HEK293 (cell line): ENCODE measurements at regions not wholly inside any gene's neighbourhood (a gene's known extent, or its start where the extent isn't known, plus 50 kb on each side); places are given as distances from the start of the nearest gene placed in this dataset.

Source experiments
- CTCF ChIA-PET: fragments of 350-600 bp; formaldehyde crosslinking; extraction: SDS; loops from one replicate; lab custom pipeline; 2021; ENCODE audit warnings: antibody characterized with exemption; lab: Yijun Ruan, JAX
- POLR2A ChIA-PET: fragments of 300-600 bp; formaldehyde crosslinking; extraction: SDS; loops from one replicate; lab custom pipeline; 2020; ENCODE audit warnings: antibody characterized with exemption, inconsistent platforms; lab: Yijun Ruan, JAX
- H3K27ac ChIP-seq: fragments of 200-500 bp; sonication (Bioruptor generic); 2 replicates; pipeline ENCODE4 v1.5.1; 2014; ENCODE audit warnings: low read depth, low read length, control low read depth, inconsistent platforms; ENCODE audit errors: extremely low read depth
- H3K36me3 ChIP-seq, 2 experiments: fragments of 200-500 bp in 1 of 2; sonication (Bioruptor generic) in 1 of 2; 1 replicate in 1 of 2; 2 replicates in 1 of 2; pipeline ENCODE4 v1.5.1; 2014 to 2017; ENCODE audit warnings: inconsistent platforms in 2 of 2, low read length in 2 of 2; ENCODE audit not compliant: control insufficient read depth in 2 of 2, insufficient read depth in 1 of 2
- H3K4me1 ChIP-seq: fragments of 200-500 bp; sonication (Bioruptor generic); 2 replicates; pipeline ENCODE4 v1.5.1; 2014; ENCODE audit warnings: mild to moderate bottlenecking, low read length, inconsistent platforms; ENCODE audit not compliant: control insufficient read depth, insufficient read depth
- H3K4me3 ChIP-seq: 2 replicates; pipeline ENCODE4 v1.5.1; 2011; ENCODE audit warnings: low read depth, mild to moderate bottlenecking, control low read depth, low read length, moderate library complexity
- H3K9me3 ChIP-seq: fragments of 200-500 bp; sonication (Bioruptor generic); 2 replicates; pipeline ENCODE4 v1.5.1; 2014; ENCODE audit warnings: low read depth, low read length, inconsistent platforms; ENCODE audit not compliant: control insufficient read depth, insufficient read depth
- FEZF1 ChIP-seq: fragments of 450-650 bp; formaldehyde crosslinking; IDR thresholded peaks from 2 replicates; pipeline ENCODE4 v1.5.1; 2016; ENCODE audit warnings: missing biosample characterization, missing genetic modification characterization
- GLIS1 ChIP-seq: fragments of 450-650 bp; formaldehyde crosslinking; IDR thresholded peaks from 2 replicates; pipeline ENCODE4 v1.5.1; 2016; ENCODE audit warnings: missing biosample characterization, missing genetic modification characterization
- GLIS2 ChIP-seq: fragments of 450-650 bp; formaldehyde crosslinking; IDR thresholded peaks from 2 replicates; pipeline ENCODE4 v1.5.1; 2016; ENCODE audit warnings: missing biosample characterization, missing genetic modification characterization
- OSR2 ChIP-seq: fragments of 450-650 bp; formaldehyde crosslinking; IDR thresholded peaks from 2 replicates; pipeline ENCODE4 v1.5.1; 2016; ENCODE audit warnings: missing biosample characterization, missing genetic modification characterization
- PRDM1 ChIP-seq: fragments of 450-650 bp; formaldehyde crosslinking; IDR thresholded peaks from 2 replicates; pipeline ENCODE4; 2016; ENCODE audit warnings: missing biosample characterization, missing genetic modification characterization
- PRDM4 ChIP-seq: fragments of 450-650 bp; formaldehyde crosslinking; IDR thresholded peaks from 2 replicates; pipeline ENCODE4 v1.5.1; 2017; ENCODE audit warnings: missing biosample characterization, missing genetic modification characterization
- SCRT2 ChIP-seq: fragments of 450-650 bp; formaldehyde crosslinking; IDR thresholded peaks from 2 replicates; pipeline ENCODE4 v1.5.1; 2016; ENCODE audit warnings: missing biosample characterization, missing genetic modification characterization
- ZBTB10 ChIP-seq: fragments of 450-650 bp; formaldehyde crosslinking; IDR thresholded peaks from 2 replicates; pipeline ENCODE4 v1.5.1; 2016; ENCODE audit warnings: missing biosample characterization, missing genetic modification characterization
- ZNF169 ChIP-seq: fragments of 450-650 bp; formaldehyde crosslinking; IDR thresholded peaks from 2 replicates; pipeline ENCODE4 v1.5.1; 2016; ENCODE audit warnings: missing biosample characterization, missing genetic modification characterization
- ZNF214 ChIP-seq: fragments of 450-650 bp; formaldehyde crosslinking; IDR thresholded peaks from 2 replicates; pipeline ENCODE4 v1.5.1; 2017; ENCODE audit warnings: missing biosample characterization, mild to moderate bottlenecking, missing genetic modification characterization, borderline replicate concordance
- ZNF324 ChIP-seq: fragments of 450-650 bp; formaldehyde crosslinking; IDR thresholded peaks from 2 replicates; pipeline ENCODE4 v1.5.1; 2016; ENCODE audit warnings: missing biosample characterization, missing genetic modification characterization
- ZNF433 ChIP-seq: fragments of 450-650 bp; formaldehyde crosslinking; IDR thresholded peaks from 2 replicates; pipeline ENCODE4 v1.5.1; 2016; ENCODE audit warnings: missing biosample characterization, missing genetic modification characterization, low read depth
- ZNF488 ChIP-seq: fragments of 450-650 bp; formaldehyde crosslinking; IDR thresholded peaks from 2 replicates; pipeline ENCODE4 v1.5.1; 2016; ENCODE audit warnings: missing biosample characterization, missing genetic modification characterization
- ZNF544 ChIP-seq: fragments of 450-650 bp; formaldehyde crosslinking; IDR thresholded peaks from 2 replicates; pipeline ENCODE4 v1.5.0; 2017; ENCODE audit warnings: missing biosample characterization, missing genetic modification characterization
- ZNF555 ChIP-seq: fragments of 450-650 bp; formaldehyde crosslinking; conservative IDR thresholded peaks from 2 replicates; pipeline ENCODE4 v1.5.1; 2017; ENCODE audit warnings: missing biosample characterization, mild to moderate bottlenecking, missing genetic modification characterization, inconsistent platforms
- ZNF621 ChIP-seq: fragments of 450-650 bp; formaldehyde crosslinking; IDR thresholded peaks from 2 replicates; pipeline ENCODE4 v1.5.1; 2017; ENCODE audit warnings: missing biosample characterization, missing genetic modification characterization
- ZNF624 ChIP-seq: fragments of 450-650 bp; formaldehyde crosslinking; IDR thresholded peaks from 2 replicates; pipeline ENCODE4 v1.5.1; 2017; ENCODE audit warnings: missing biosample characterization, missing genetic modification characterization
- ZNF654 ChIP-seq: fragments of 450-650 bp; formaldehyde crosslinking; IDR thresholded peaks from 2 replicates; pipeline ENCODE4 v1.5.1; 2016; ENCODE audit warnings: low read depth, missing biosample characterization, missing genetic modification characterization
- ZNF785 ChIP-seq: fragments of 450-650 bp; formaldehyde crosslinking; IDR thresholded peaks from 2 replicates; pipeline ENCODE4 v1.5.1; 2016; ENCODE audit warnings: missing biosample characterization, missing genetic modification characterization
- ZSCAN16 ChIP-seq: fragments of 450-650 bp; formaldehyde crosslinking; IDR thresholded peaks from 2 replicates; pipeline ENCODE4 v1.5.1; 2016; ENCODE audit warnings: missing biosample characterization, missing genetic modification characterization

- no peak for TF ChIP-seq ZNF169 (tag by site-specific recombination)
- no peak for TF ChIP-seq ZSCAN16 (tag by site-specific recombination)
- TF ChIP-seq GLIS1 (tag by site-specific recombination) = no peak
- TF ChIP-seq ZNF488 (tag by site-specific recombination) = no peak
- no peak for TF ChIP-seq ZNF654
- no peak for TF ChIP-seq ZNF624 (tag by site-specific recombination)
- no peak for TF ChIP-seq ZNF555
- TF ChIP-seq SCRT2 (tag by site-specific recombination) = no peak
- TF ChIP-seq ZNF433 (tag by site-specific recombination) = no peak
- no peak for TF ChIP-seq FEZF1 (tag by site-specific recombination)
- TF ChIP-seq ZNF621 (tag by site-specific recombination) = no peak
- TF ChIP-seq PRDM4 (tag by site-specific recombination) = no peak
- TF ChIP-seq ZNF785 (tag by site-specific recombination) = no peak
- TF ChIP-seq ZNF214 (tag by site-specific recombination) = no peak
- TF ChIP-seq OSR2 (tag by site-specific recombination) = no peak
- Histone ChIP-seq H3K36me3 (no peaks in the 10 kb centered on the region), H3K27ac (no peak overlapping the region), H3K9me3 (no peaks in the 10 kb centered on the region), H3K4me3 (no peak overlapping the region), H3K4me1 (no peaks in the 10 kb centered on the region)
- POLR2A ChIA-PET = no interaction called here
- CTCF ChIA-PET = no interaction called here
These were observed 647.4 kb downstream of the MTRR start for GRCh38 chr5:8516356-8516755.

- Histone ChIP-seq H3K27ac (no peak overlapping the region), H3K9me3 (no peaks in the 10 kb centered on the region), H3K4me3 (no peak overlapping the region), H3K4me1 (no peaks in the 10 kb centered on the region), H3K36me3 (no peaks in the 10 kb centered on the region)
- CTCF ChIA-PET = interaction anchor here (0.5 kb wide), 1 partner anchor 1110 kb away, joined by 3 read pairs; no protein-coding TSS in a partner anchor
- POLR2A ChIA-PET = no interaction called here
- TF ChIP-seq ZNF544 (no peak), SCRT2 (tag by site-specific recombination) (0 out of 2 replicates have a peak, but pooled peaks have one; percentile 27)
These were observed 648.5 kb downstream of the MTRR start for GRCh38 chr5:8517456-8517855.

- H3K27ac ChIP-seq = no peak overlapping the region
- H3K4me3 ChIP-seq = no peak overlapping the region
- ChIA-PET CTCF (no interaction called here), POLR2A (interaction anchor here (0.6 kb wide), 1 partner anchor 1539 kb away, joined by 3 read pairs; no protein-coding TSS in a partner anchor)
- H3K9me3 ChIP-seq = no peaks in the 10 kb centered on the region
- no peak for TF ChIP-seq PRDM1 (tag by site-specific recombination)
- TF ChIP-seq GLIS2 (tag by site-specific recombination) = no peak
- TF ChIP-seq ZNF324 (tag by site-specific recombination) = no peak
- TF ChIP-seq ZBTB10 (tag by site-specific recombination) = no peak
- no peaks in the 10 kb centered on the region for H3K36me3 ChIP-seq
- no peaks in the 10 kb centered on the region for H3K4me1 ChIP-seq
These were observed 652.0 kb downstream of the MTRR start for GRCh38 chr5:8520917-8521316.
